ENCODE measurements at regions not wholly inside any gene's neighbourhood (a gene's known extent, or its start where the extent isn't known, plus 50 kb on each side); places are given as distances from the start of the nearest gene placed in this dataset.

DNA sequence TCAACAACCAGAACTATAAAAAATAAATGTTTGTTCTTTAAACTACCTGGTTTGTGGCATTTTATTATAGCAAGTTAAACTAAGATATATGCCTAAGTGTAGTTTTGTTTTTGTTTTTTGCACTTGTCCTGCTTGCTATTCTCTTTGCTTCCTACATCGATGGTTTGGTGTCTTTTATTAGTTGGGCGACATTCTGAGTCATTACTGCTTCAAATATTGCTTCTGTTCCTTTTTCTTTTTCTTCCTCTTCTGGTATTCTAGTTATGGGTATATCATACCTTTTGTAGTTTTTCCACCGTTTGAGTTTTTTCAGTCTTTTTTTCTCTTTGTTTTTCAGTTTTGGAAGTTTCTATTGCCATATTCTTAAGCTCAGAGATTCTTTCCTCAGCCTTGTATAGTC is 86.9 kb downstream of the MACIR start:
- TF ChIP-seq POLR2A (IDR thresholded peaks at IDR 0.05; ENCODE audit: low read length), result no peak
- no peak for TF ChIP-seq GATA1 (IDR thresholded peaks at IDR 0.05; ENCODE audit: low read depth, low read length)
